ENCODE measurements at regions not wholly inside any gene's neighbourhood (a gene's known extent, or its start where the extent isn't known, plus 50 kb on each side); places are given as distances from the start of the nearest gene placed in this dataset.
"Not testable (repeated sequence)": the region's sequence is repeated elsewhere in the genome, so short reads cannot be mapped to it uniquely, and the experiment has no call there.

DNA sequence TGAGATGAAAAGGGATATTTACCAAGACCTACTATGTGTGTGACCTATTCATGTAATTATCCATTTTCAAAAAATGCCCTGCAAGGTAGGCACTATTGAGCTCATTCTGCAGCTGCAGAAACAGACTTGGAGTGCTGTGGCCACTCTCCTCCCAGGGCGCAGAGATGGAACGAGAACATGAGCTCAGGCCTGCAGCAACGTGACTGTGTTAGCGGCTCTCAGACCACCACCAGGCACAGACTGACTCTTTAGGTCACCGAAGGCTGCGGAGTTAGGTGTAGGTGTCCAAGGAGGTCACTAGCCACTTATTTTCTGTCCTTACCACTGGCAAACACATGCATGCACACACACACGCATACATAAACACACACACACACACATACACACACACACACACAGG, 271.4 kb upstream of the DIO3 start:
- in situ Hi-C loops (cut with MboI; ENCODE audit: low pct_unique_long_range_greater_than_20kb, low sequenced_read_pairs), result no loop called here
- no peak for DNase-seq

GRCh38 chr14:101290611-101291010, 270.7 kb upstream of the DIO3 start:
- in situ Hi-C loops (cut with MboI; ENCODE audit: low pct_unique_long_range_greater_than_20kb, low sequenced_read_pairs), result no loop called here
- no peak for DNase-seq

DNA sequence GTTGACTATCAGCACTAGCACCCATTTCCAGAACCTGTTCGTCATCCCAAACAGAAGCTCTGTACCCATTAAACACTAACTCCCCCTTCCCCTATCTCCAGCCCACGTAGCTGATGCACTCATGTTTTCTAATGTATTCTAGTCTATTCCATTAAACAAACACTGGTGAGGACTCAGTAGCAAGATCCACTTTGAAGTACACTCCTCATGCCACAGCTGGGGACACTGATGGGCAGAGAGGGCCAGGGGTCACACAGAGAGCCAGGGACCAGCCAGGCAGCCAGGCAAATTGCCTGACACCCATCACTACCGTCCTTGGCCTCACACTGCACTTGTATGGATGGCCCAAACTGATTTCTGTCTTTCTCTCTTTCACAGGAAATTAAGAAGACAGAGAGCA, 269.9 kb upstream of the DIO3 start:
- no peak for DNase-seq
- in situ Hi-C loops (cut with MboI; ENCODE audit: low pct_unique_long_range_greater_than_20kb, low sequenced_read_pairs), result no loop called here

DNA sequence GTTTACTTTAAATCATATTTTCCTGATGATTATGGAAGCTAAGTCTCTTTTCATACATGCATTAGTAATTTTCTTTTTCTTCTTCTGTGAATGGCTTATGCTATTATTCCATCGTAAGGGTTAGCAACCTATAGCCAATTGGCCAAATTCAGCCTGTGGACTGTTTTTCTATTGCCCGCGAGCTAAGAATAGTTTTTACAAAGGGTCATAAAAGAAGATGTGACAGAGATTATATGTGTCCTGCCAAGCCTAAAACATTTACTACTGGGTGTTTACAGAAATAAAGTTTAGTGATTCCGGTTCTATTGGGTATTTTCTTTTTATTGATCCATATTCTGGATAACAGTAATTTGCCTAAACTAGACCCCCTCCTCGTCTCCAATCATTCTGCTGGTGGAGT, 268.8 kb upstream of the DIO3 start:
- in situ Hi-C loops (cut with MboI; ENCODE audit: low pct_unique_long_range_greater_than_20kb, low sequenced_read_pairs), result no loop called here
- no peak for DNase-seq

- in situ Hi-C loops (cut with MboI; ENCODE audit: low pct_unique_long_range_greater_than_20kb, low sequenced_read_pairs), result no loop called here
- no peak for DNase-seq
Observed at GRCh38 chr14:101293605-101294004, 267.7 kb upstream of the DIO3 start.

- in situ Hi-C loops (cut with MboI; ENCODE audit: low pct_unique_long_range_greater_than_20kb, low sequenced_read_pairs), result no loop called here
- DNase-seq, result no peak
Observed at GRCh38 chr14:101294136-101294535, 267.2 kb upstream of the DIO3 start.

- DNase-seq; in situ Hi-C loops (cut with MboI; ENCODE audit: low pct_unique_long_range_greater_than_20kb, low sequenced_read_pairs): not testable (repeated sequence)
Observed at GRCh38 chr14:101299781-101300180, 261.5 kb upstream of the DIO3 start.

GRCh38 chr14:101301011-101301410, 260.3 kb upstream of the DIO3 start:
- DNase-seq, result no peak
- in situ Hi-C loops (cut with MboI; ENCODE audit: low pct_unique_long_range_greater_than_20kb, low sequenced_read_pairs), result no loop called here

- DNase-seq; in situ Hi-C loops (cut with MboI; ENCODE audit: low pct_unique_long_range_greater_than_20kb, low sequenced_read_pairs): not testable (repeated sequence)
Observed at GRCh38 chr14:101307162-101307561, 254.1 kb upstream of the DIO3 start.

DNA sequence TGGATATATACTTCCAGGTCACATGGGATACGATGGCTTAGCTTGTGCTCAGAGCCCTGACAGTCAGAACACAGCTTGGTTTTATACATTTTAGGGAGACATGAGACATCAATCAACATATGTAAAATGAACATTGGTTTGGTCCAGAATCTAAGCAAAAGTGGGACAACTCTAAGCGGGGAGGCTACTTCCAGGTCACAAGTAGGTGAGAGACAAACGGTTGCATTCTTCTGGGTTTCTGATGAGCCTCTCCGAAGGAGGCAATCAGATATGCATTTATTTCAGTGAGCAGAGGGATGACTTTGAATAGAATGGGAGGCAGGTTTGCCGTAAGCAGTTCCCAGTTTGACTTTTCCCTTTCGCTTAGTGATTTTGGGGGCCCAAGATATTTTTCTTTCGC, 250.1 kb upstream of the DIO3 start:
- in situ Hi-C loops (cut with MboI; ENCODE audit: low pct_unique_long_range_greater_than_20kb, low sequenced_read_pairs); DNase-seq: not testable (repeated sequence)

DNA sequence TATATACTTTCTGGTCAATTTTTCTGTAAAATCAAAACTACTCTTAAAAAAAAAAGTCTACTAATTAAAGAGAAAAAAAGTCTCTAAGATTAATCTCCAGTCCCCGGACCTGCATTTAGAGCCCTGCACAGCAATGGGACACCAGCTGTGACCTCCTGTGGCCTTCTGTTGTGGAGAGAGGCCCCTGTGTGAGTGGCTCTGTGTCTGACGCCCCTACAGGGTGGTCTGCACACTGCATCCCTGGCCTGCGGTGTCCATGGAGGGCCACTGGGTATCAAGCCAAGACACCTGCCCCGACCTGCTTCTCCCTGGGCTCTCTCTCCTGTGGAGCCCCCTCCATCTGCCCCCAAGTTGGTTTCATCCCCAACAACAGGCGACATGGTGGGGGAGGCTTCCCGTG, 248.0 kb upstream of the DIO3 start:
- in situ Hi-C loops (cut with MboI; ENCODE audit: low pct_unique_long_range_greater_than_20kb, low sequenced_read_pairs), result no loop called here
- no peak for DNase-seq

DNA sequence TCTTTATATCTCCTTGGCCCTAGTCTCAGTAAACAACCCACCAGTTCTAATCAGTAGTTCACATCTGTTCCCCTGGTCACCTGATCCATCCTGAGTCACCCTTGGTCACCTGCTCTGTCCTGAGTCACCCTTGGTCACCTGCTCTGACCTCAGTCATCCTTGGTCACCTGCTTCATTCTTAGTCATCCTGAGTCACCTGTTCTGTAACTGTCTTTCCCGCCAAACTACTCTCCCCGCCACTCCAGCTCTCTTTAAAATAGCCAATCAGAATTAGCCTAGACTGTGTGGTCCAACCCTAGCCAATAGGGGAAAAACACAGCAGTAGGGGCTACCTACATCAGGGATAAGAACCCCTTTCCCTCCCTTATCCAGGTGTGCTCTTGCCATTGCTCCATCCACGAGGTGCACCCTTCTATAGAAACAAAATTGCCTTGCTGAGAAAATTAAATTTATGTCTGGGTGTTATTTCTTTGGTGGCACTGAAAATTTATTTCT, 245.4 kb upstream of the DIO3 start:
- DNase-seq, result no peak
- in situ Hi-C loops (cut with MboI; ENCODE audit: low pct_unique_long_range_greater_than_20kb, low sequenced_read_pairs), result no loop called here

DNA sequence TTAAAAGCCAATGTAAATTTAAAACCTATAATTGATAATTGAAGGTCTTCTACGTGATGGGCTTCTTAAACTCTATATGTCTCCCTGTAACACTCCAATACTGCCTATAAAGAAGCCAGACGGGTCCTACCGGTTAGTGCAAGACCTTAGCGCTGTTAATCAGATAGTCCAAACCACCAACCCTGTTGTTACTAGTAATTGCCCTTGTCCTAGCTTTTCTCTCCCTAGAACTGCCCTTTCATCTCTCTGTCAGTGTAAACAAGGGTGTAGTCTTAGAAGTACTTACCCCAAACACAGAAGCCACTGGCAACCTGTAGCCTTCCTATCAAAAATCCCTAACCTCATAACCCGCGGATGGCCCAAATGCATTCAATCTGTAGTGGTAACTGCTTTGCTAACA, 243.0 kb upstream of the DIO3 start:
- in situ Hi-C loops (cut with MboI; ENCODE audit: low pct_unique_long_range_greater_than_20kb, low sequenced_read_pairs), result no loop called here

DNA sequence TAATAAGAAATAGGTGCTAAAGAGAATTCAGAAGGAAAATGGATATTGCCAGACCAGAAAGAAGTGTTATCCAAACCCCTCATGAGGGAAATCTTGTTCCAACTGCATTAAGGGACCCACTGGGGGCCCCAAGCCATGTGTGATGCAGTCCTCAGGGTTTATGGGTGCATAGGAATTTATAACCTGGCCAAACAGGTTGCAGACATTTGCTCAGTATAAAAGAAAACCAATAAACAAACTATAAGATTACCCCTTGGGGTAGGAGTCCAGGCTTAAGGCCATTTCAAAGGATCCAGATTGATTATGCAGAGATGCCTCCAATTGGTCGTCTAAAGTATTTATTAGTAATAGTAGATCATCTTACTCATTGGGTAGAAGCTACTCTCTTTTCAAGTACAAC, 240.9 kb upstream of the DIO3 start:
- no peak for DNase-seq
- in situ Hi-C loops (cut with MboI; ENCODE audit: low pct_unique_long_range_greater_than_20kb, low sequenced_read_pairs), result no loop called here

More for the DNA sequence above, 243.0 kb upstream of the DIO3 start:
- DNase-seq, result no peak

DNA sequence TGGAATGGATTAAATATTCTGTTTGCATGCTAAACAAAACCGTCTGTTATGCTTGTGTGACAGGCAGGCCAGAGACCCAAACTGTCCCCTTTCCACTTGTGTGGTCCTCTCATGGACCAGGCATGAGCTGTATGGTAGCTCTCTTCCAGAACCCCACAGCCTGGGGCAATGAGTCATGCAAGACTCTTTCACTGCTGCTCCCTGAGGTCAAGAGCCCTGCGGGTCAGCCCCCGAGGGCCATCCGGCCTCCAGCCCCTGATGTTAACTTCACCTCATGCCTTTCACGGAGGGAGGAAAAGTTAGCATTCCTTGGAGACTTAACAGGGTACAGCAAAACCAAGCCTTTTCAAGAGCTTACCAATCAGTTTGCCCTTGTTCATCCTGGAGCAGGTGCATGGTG, 239.1 kb upstream of the DIO3 start:
- in situ Hi-C loops (cut with MboI; ENCODE audit: low pct_unique_long_range_greater_than_20kb, low sequenced_read_pairs), result no loop called here

DNA sequence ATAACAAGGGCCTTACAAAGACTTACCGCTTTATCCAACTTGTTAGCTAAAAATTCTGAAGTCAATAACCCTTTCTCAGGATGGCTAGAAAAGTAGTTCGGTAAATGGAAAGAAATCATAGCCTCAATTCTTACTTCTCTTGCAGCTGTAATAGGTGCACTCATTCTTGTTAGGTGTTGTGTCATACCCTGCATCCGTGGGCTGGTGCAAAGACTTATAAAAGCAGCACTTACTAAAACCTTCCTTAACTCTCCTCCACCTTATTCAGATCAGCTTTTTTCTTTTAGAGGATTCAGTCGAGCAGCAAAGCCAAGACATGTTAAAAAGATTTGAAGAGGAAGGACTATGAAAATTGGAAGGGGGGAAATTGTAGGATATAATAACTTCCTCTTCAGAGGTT, 238.2 kb upstream of the DIO3 start:
- DNase-seq, result no peak
- in situ Hi-C loops (cut with MboI; ENCODE audit: low pct_unique_long_range_greater_than_20kb, low sequenced_read_pairs), result no loop called here

More for the DNA sequence above, 239.1 kb upstream of the DIO3 start:
- no peak for DNase-seq

GRCh38 chr14:101323614-101324235, 237.6 kb upstream of the DIO3 start:
- in situ Hi-C loops (cut with MboI; ENCODE audit: low pct_unique_long_range_greater_than_20kb, low sequenced_read_pairs); DNase-seq: not testable (repeated sequence)

DNA sequence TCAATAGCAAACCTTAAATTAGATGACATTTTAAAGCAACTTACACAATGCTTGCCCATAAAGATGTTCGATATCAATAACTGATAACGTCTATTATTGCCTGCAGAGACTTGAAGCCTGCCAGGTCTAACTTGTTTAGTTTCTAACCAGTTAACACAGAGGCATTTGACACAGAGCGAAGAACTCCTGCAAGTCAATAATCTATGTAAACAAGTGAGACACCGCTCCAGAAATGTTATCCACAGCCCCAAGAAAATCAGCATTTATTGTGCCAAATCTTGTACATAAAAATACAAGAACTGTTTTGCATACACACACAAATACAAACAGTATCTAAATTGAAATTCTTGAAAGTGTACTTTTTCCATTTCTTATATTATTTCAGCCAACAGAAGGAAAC, 236.0 kb upstream of the DIO3 start:
- no peak for DNase-seq
- in situ Hi-C loops (cut with MboI; ENCODE audit: low pct_unique_long_range_greater_than_20kb, low sequenced_read_pairs), result no loop called here

- in situ Hi-C loops (cut with MboI; ENCODE audit: low pct_unique_long_range_greater_than_20kb, low sequenced_read_pairs), result no loop called here
- no peak for DNase-seq
Observed at GRCh38 chr14:101328412-101329028, 232.8 kb upstream of the DIO3 start.

GRCh38 chr14:101330416-101331140, 230.7 kb upstream of the DIO3 start:
- in situ Hi-C loops (cut with MboI; ENCODE audit: low pct_unique_long_range_greater_than_20kb, low sequenced_read_pairs), result no loop called here

More at GRCh38 chr14:101330416-101331140, 230.7 kb upstream of the DIO3 start:
- DNase-seq, result no peak
